Astrocyte (in vitro differentiated cells and primary cell): ENCODE measurements at regions not wholly inside any gene's neighbourhood (a gene's known extent, or its start where the extent isn't known, plus 50 kb on each side); places are given as distances from the start of the nearest gene placed in this dataset.

Source experiments
- DNase-seq: peaks from one replicate; pipeline ENCODE4 v3.0.0-alpha.2; 2010; ENCODE audit warnings: low read depth
- FAIRE-seq: peaks from 2 replicates; lab custom pipeline; 2011; peaks lifted over from hg19 to GRCh38; lab: Jason Lieb, UNC
- H2AFZ ChIP-seq: 2 replicates; pipeline ENCODE4 v1.6.0; 2012; ENCODE audit warnings: low read depth, low read length, inconsistent platforms
- H3K27ac ChIP-seq: 2 replicates; pipeline ENCODE4 v1.5.1; 2011; ENCODE audit warnings: low read depth, low read length, inconsistent platforms
- H3K27me3 ChIP-seq: 2 replicates; pipeline ENCODE4 v1.6.0; 2011; ENCODE audit warnings: low read length, inconsistent platforms; ENCODE audit not compliant: insufficient read depth
- H3K36me3 ChIP-seq: 2 replicates; pipeline ENCODE4 v1.5.1; 2011; ENCODE audit warnings: low read length, inconsistent platforms; ENCODE audit not compliant: insufficient read depth
- H3K4me1 ChIP-seq: 2 replicates; pipeline ENCODE4 v1.5.1; 2011; ENCODE audit warnings: low read length, inconsistent platforms; ENCODE audit not compliant: insufficient read depth
- H3K4me2 ChIP-seq: 2 replicates; pipeline ENCODE4 v1.6.0; 2012; ENCODE audit warnings: low read length, inconsistent platforms
- H3K4me3 ChIP-seq: 2 replicates; pipeline ENCODE4 v1.5.1; 2011; ENCODE audit warnings: low read depth, mild to moderate bottlenecking, low read length, inconsistent platforms; ENCODE audit not compliant: insufficient read depth
- H3K79me2 ChIP-seq: 2 replicates; pipeline ENCODE4 v1.6.0; 2012; ENCODE audit warnings: mild to moderate bottlenecking, low read length, inconsistent platforms; ENCODE audit not compliant: insufficient read depth
- H3K9ac ChIP-seq: 2 replicates; pipeline ENCODE4 v1.6.0; 2012; ENCODE audit warnings: mild to moderate bottlenecking, low read length, inconsistent platforms
- H3K9me3 ChIP-seq: 2 replicates; pipeline ENCODE4 v1.5.1; 2012; ENCODE audit warnings: low read depth, mild to moderate bottlenecking, low read length, inconsistent platforms; ENCODE audit not compliant: insufficient read depth
- H4K20me1 ChIP-seq: 2 replicates; pipeline ENCODE4 v1.6.0; 2012; ENCODE audit warnings: low read length, inconsistent platforms; ENCODE audit not compliant: insufficient read depth
- H3K27ac Mint-ChIP-seq: one replicate; pipeline ENCODE4 v1.8.0; 2021; ENCODE audit warnings: mild to moderate bottlenecking, mixed read lengths; ENCODE audit not compliant: unreplicated experiment
- H3K27me3 Mint-ChIP-seq: one replicate; pipeline ENCODE4 v1.8.0; 2021; ENCODE audit warnings: low read depth, mixed read lengths; ENCODE audit not compliant: unreplicated experiment
- H3K36me3 Mint-ChIP-seq: one replicate; pipeline ENCODE4 v1.8.0; 2021; ENCODE audit warnings: low read depth, mixed read lengths; ENCODE audit not compliant: unreplicated experiment
- H3K4me1 Mint-ChIP-seq: one replicate; pipeline ENCODE4 v1.8.0; 2021; ENCODE audit warnings: low read depth, mixed read lengths; ENCODE audit not compliant: unreplicated experiment
- H3K4me3 Mint-ChIP-seq: one replicate; pipeline ENCODE4 v1.8.0; 2021; ENCODE audit warnings: mild to moderate bottlenecking, moderate library complexity, mixed read lengths; ENCODE audit not compliant: unreplicated experiment
- H3K9me3 Mint-ChIP-seq: one replicate; pipeline ENCODE4 v1.8.0; 2021; ENCODE audit warnings: mild to moderate bottlenecking, mixed read lengths; ENCODE audit not compliant: unreplicated experiment
- EZH2 ChIP-seq: IDR thresholded peaks from 2 replicates; pipeline ENCODE4 v1.6.1; 2012; ENCODE audit warnings: mild to moderate bottlenecking, low read length, inconsistent platforms; ENCODE audit not compliant: insufficient read depth
- TF ChIP-seq, protein P1 (sequence below): IDR thresholded peaks from 2 replicates; pipeline ENCODE4 v1.5.1; 2011; ENCODE audit warnings: low read depth, mild to moderate bottlenecking, inconsistent platforms, low read length, moderate library complexity; ENCODE audit not compliant: insufficient read depth

DNA sequence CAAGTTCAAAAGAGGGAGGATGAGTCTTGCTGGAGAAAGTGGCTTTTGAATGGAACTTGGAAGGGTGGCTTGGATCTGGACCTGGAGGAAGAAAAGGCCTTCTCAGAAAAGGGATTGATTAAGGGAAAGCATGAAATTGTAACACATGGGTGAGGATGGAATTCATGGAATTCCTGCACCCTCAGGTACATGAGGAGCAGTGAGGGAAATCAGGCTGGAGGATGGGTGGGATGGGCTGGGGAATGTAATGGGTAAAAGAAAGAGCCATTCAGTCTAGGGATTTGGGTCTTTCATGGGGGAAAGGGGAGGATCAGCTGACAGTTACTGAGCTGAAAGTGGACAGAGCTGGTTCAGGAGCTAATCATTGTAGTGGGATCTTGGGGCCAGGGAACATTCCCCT, 51.2 kb upstream of the HAAO start:
- H3K36me3 ChIP-seq = no peaks in the 10 kb centered on the region
- Mint-ChIP-seq H3K4me1 (peaks cover 5% of the 10 kb centered on the region), H3K4me3 (no peak overlapping the region), H3K27me3 (peaks cover 14% of the 10 kb centered on the region), H3K9me3 (peaks cover 3% of the 10 kb centered on the region), H3K27ac (no peak overlapping the region), H3K36me3 (no peaks in the 10 kb centered on the region)
- H3K9me3 ChIP-seq = no peaks in the 10 kb centered on the region
- H3K27me3 ChIP-seq = no peaks in the 10 kb centered on the region
- no peak overlapping the region for H3K4me3 ChIP-seq
- no peak overlapping the region for H3K9ac ChIP-seq
- no peaks in the 10 kb centered on the region for H3K79me2 ChIP-seq
- FAIRE-seq = no peak
- no peak for DNase-seq
- no peak overlapping the region for H2AFZ ChIP-seq
- H3K4me2 ChIP-seq = no peak overlapping the region
- TF ChIP-seq, protein P1, sequence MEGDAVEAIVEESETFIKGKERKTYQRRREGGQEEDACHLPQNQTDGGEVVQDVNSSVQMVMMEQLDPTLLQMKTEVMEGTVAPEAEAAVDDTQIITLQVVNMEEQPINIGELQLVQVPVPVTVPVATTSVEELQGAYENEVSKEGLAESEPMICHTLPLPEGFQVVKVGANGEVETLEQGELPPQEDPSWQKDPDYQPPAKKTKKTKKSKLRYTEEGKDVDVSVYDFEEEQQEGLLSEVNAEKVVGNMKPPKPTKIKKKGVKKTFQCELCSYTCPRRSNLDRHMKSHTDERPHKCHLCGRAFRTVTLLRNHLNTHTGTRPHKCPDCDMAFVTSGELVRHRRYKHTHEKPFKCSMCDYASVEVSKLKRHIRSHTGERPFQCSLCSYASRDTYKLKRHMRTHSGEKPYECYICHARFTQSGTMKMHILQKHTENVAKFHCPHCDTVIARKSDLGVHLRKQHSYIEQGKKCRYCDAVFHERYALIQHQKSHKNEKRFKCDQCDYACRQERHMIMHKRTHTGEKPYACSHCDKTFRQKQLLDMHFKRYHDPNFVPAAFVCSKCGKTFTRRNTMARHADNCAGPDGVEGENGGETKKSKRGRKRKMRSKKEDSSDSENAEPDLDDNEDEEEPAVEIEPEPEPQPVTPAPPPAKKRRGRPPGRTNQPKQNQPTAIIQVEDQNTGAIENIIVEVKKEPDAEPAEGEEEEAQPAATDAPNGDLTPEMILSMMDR = no peak
- TF ChIP-seq EZH2 = no peak
- no peak overlapping the region for H3K27ac ChIP-seq
- H3K4me1 ChIP-seq = peaks cover 8% of the 10 kb centered on the region
- H4K20me1 ChIP-seq = no peaks in the 10 kb centered on the region

DNA sequence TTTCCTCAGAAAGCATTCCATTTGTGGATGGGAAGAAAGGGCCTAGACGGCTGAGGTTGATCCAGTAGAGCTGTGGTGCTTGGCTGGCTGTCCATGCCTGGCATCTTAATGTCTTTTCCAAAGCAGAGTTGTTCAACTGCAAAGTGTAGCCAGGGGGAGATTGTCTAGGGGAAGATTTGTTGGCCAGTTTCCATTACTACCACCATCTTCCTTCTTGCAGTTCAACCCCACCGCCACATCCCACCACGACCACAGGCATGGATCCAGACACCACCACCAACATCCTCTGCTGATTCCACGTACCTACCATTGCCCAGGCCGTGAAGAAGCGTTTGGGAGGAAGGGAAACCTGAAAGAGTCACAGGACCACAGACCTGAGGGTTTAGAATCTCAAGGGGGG, 50.7 kb upstream of the HAAO start:
- no peak overlapping the region for H3K27ac Mint-ChIP-seq
- Histone ChIP-seq H4K20me1 (no peaks in the 10 kb centered on the region), H3K4me1 (peaks cover 8% of the 10 kb centered on the region), H3K27ac (no peak overlapping the region), H3K9me3 (no peaks in the 10 kb centered on the region), H3K4me2 (no peak overlapping the region), H2AFZ (no peak overlapping the region), H3K4me3 (no peak overlapping the region), H3K9ac (no peak overlapping the region), H3K27me3 (no peaks in the 10 kb centered on the region), H3K36me3 (no peaks in the 10 kb centered on the region), H3K79me2 (no peaks in the 10 kb centered on the region)
- TF ChIP-seq EZH2 = no peak
- TF ChIP-seq, protein P1 = no peak
- no peak for DNase-seq
- no peak for FAIRE-seq
- H3K4me3 Mint-ChIP-seq = no peak overlapping the region
- H3K9me3 Mint-ChIP-seq = peaks cover 3% of the 10 kb centered on the region
- peaks cover 5% of the 10 kb centered on the region for H3K4me1 Mint-ChIP-seq
- H3K36me3 Mint-ChIP-seq = no peaks in the 10 kb centered on the region
- H3K27me3 Mint-ChIP-seq = peaks cover 14% of the 10 kb centered on the region

DNA sequence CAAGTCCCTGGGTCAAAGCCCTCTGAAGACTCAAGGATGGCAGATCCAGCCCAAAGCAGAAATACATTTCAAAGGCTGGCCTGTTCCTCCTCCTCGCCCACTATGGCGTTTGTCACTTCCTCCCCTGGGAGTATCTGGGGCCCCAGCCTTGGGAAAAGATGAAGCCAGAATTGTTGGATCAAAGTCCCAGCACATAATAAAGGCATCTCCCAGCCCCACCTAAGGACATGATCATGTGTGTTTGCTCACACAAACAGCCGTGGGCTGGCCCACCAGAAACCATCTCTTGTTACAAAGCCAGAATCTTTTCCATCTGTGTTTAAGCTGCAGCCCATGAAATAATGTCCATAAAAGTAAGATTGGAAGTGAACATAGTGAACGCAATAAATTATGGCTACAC, 50.1 kb upstream of the HAAO start:
- no peak overlapping the region for H2AFZ ChIP-seq
- no peak overlapping the region for H3K9ac ChIP-seq
- FAIRE-seq (no peak), DNase-seq (no peak)
- no peaks in the 10 kb centered on the region for H3K9me3 ChIP-seq
- H3K27me3 ChIP-seq = no peaks in the 10 kb centered on the region
- no peak overlapping the region for H3K4me3 Mint-ChIP-seq
- H4K20me1 ChIP-seq = no peaks in the 10 kb centered on the region
- no peak overlapping the region for H3K4me3 ChIP-seq
- peaks cover 3% of the 10 kb centered on the region for H3K9me3 Mint-ChIP-seq
- no peak overlapping the region for H3K27ac Mint-ChIP-seq
- peaks cover 8% of the 10 kb centered on the region for H3K4me1 ChIP-seq
- TF ChIP-seq, protein P1 = no peak
- TF ChIP-seq EZH2 = no peak
- H3K79me2 ChIP-seq = no peaks in the 10 kb centered on the region
- H3K36me3 ChIP-seq = no peaks in the 10 kb centered on the region
- H3K4me2 ChIP-seq = no peak overlapping the region
- no peaks in the 10 kb centered on the region for H3K36me3 Mint-ChIP-seq
- H3K4me1 Mint-ChIP-seq = peaks cover 5% of the 10 kb centered on the region
- H3K27ac ChIP-seq = no peak overlapping the region
- H3K27me3 Mint-ChIP-seq = peaks cover 10% of the 10 kb centered on the region
